Endothelial cell of umbilical vein (primary cell): ENCODE measurements at regions not wholly inside any gene's neighbourhood (a gene's known extent, or its start where the extent isn't known, plus 50 kb on each side); places are given as distances from the start of the nearest gene placed in this dataset.

ENCODE experiments used
- EZH2 ChIP-seq: IDR thresholded peaks from 2 replicates; pipeline ENCODE4 v1.6.1; 2012; ENCODE audit warnings: borderline replicate concordance, low read depth, mild to moderate bottlenecking, moderate library complexity, low read length, inconsistent platforms; ENCODE audit not compliant: severe bottlenecking
- JUN ChIP-seq: IDR thresholded peaks from 2 replicates; pipeline ENCODE4 v1.6.1; 2011; ENCODE audit warnings: borderline replicate concordance, low read depth; ENCODE audit not compliant: insufficient read length, insufficient read depth
- MYC ChIP-seq: IDR thresholded peaks from one replicate; pipeline ENCODE4 v1.6.1; 2011; ENCODE audit warnings: mild to moderate bottlenecking, low read depth, low read length
- POLR2A ChIP-seq: IDR thresholded peaks from 2 replicates; pipeline ENCODE4 v1.6.1; 2012; ENCODE audit warnings: low read depth, mild to moderate bottlenecking, control low read depth, low read length
- POLR2AphosphoS5 ChIP-seq: IDR thresholded peaks from 2 replicates; pipeline ENCODE4 v1.6.1; 2012; ENCODE audit warnings: low read depth, mild to moderate bottlenecking, control low read depth, low read length, moderate library complexity; ENCODE audit not compliant: insufficient read depth
- TF ChIP-seq, protein P1 (sequence below), 2 donors: IDR thresholded peaks; 1 replicate in 1 of 2; 2 replicates in 1 of 2; pipeline ENCODE4 v1.5.1; 2011; ENCODE audit warnings: low read length in 2 of 2, mild to moderate bottlenecking in 2 of 2, moderate library complexity in 2 of 2, control low read depth in 1 of 2, inconsistent platforms in 1 of 2, low read depth in 1 of 2; ENCODE audit not compliant: insufficient read depth in 1 of 2; ENCODE audit errors: extremely low read depth in 1 of 2
- TF ChIP-seq, protein P2 (sequence below): IDR thresholded peaks from 2 replicates; pipeline ENCODE4 v1.6.1; 2011; ENCODE audit not compliant: insufficient read depth, insufficient read length

GRCh38 chr3:110790631-110791030 lies 281.0 kb upstream of the NECTIN3 start:
- TF ChIP-seq, protein P1, sequence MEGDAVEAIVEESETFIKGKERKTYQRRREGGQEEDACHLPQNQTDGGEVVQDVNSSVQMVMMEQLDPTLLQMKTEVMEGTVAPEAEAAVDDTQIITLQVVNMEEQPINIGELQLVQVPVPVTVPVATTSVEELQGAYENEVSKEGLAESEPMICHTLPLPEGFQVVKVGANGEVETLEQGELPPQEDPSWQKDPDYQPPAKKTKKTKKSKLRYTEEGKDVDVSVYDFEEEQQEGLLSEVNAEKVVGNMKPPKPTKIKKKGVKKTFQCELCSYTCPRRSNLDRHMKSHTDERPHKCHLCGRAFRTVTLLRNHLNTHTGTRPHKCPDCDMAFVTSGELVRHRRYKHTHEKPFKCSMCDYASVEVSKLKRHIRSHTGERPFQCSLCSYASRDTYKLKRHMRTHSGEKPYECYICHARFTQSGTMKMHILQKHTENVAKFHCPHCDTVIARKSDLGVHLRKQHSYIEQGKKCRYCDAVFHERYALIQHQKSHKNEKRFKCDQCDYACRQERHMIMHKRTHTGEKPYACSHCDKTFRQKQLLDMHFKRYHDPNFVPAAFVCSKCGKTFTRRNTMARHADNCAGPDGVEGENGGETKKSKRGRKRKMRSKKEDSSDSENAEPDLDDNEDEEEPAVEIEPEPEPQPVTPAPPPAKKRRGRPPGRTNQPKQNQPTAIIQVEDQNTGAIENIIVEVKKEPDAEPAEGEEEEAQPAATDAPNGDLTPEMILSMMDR (IDR thresholded peaks at IDR 0.05; ENCODE audit: extremely low read depth in 1 of 2, insufficient read depth in 1 of 2, low read depth in 1 of 2, low read length in 2 of 2) = no peak
- TF ChIP-seq EZH2 (no peak), POLR2A (no peak), JUN (no peak), POLR2AphosphoS5 (no peak), MYC (no peak)
- TF ChIP-seq, protein P2, sequence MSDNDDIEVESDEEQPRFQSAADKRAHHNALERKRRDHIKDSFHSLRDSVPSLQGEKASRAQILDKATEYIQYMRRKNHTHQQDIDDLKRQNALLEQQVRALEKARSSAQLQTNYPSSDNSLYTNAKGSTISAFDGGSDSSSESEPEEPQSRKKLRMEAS = no peak
